Breast epithelium (tissue), 4 donors: ENCODE measurements at regions not wholly inside any gene's neighbourhood (a gene's known extent, or its start where the extent isn't known, plus 50 kb on each side); places are given as distances from the start of the nearest gene placed in this dataset.

Experiments used
- DNase-seq, 2 donors: peaks; one replicate each; pipeline ENCODE4 v3.0.0-alpha.2; 2019; ENCODE audit warnings: low spot score in 2 of 2
- H3K27ac ChIP-seq, 2 donors: fragments of 200-600 bp; sonication (generic) in 1 of 2; one replicate each; pipeline ENCODE4 v1.5.1; 2016 to 2019; ENCODE audit warnings: mild to moderate bottlenecking in 1 of 2
- H3K27me3 ChIP-seq, 2 donors: fragments of 200-600 bp; sonication (generic) in 1 of 2; one replicate each; pipeline versions ENCODE4 v1.5.1 to v1.6.0; 2017 to 2019; ENCODE audit warnings: control low read depth in 1 of 2, mild to moderate bottlenecking in 1 of 2
- H3K36me3 ChIP-seq: fragments of 200-600 bp; one replicate; pipeline ENCODE4 v1.5.1; 2019
- H3K4me1 ChIP-seq, 2 donors: fragments of 200-600 bp; sonication (generic); one replicate each; pipeline ENCODE4 v1.5.1; 2016 to 2019; ENCODE audit warnings: control low read depth in 1 of 2
- H3K4me3 ChIP-seq, 3 donors: fragments of 200-600 bp; sonication (generic); 1 replicate in 2 of 3; 2 replicates in 1 of 3; pipeline ENCODE4 v1.5.1; 2016 to 2019; ENCODE audit warnings: mild to moderate bottlenecking in 3 of 3, moderate library complexity in 2 of 3
- H3K9me3 ChIP-seq, 2 donors: fragments of 200-600 bp; sonication (generic) in 1 of 2; one replicate each; pipeline ENCODE4 v1.5.1; 2016 to 2019; ENCODE audit warnings: control low read depth in 1 of 2
- CTCF ChIP-seq, 3 donors: fragments of 450-650 bp; IDR thresholded peaks; one replicate each; pipeline ENCODE4 v1.5.1; 2016 to 2017; ENCODE audit warnings: antibody characterized with exemption in 3 of 3, mild to moderate bottlenecking in 3 of 3, moderate library complexity in 3 of 3
- POLR2A ChIP-seq: fragments of 450-650 bp; IDR thresholded peaks from one replicate; pipeline ENCODE4 v1.6.1; 2016; ENCODE audit warnings: antibody characterized with exemption, mild to moderate bottlenecking, moderate library complexity
- POLR2AphosphoS5 ChIP-seq, 3 donors: sonication (generic); formaldehyde crosslinking; IDR thresholded peaks; one replicate each; pipeline ENCODE4 v1.6.1; 2017; ENCODE audit warnings: antibody characterized with exemption in 3 of 3
- intact Hi-C: fragments of 100-400 bp; cut with DNase I; formaldehyde crosslinking; loops from one replicate; pipeline ENCODE4 v1.15.1; 2023; ENCODE audit warnings: low total_unique reads

- no peak for DNase-seq
- no peaks in the 10 kb centered on the region for H3K36me3 ChIP-seq
- intact Hi-C loops = no loop called here
- no peaks in the 10 kb centered on the region for H3K27me3 ChIP-seq
- H3K4me1 ChIP-seq = no peaks in the 10 kb centered on the region
- TF ChIP-seq POLR2A (no peak), POLR2AphosphoS5 (IDR thresholded peaks at IDR 0.05) (no peak), CTCF (IDR thresholded peaks at IDR 0.05) (no peak)
- no peak overlapping the region for H3K4me3 ChIP-seq
- no peak overlapping the region for H3K27ac ChIP-seq
- no peaks in the 10 kb centered on the region for H3K9me3 ChIP-seq
These were observed 223.4 kb downstream of the VEGFC start for GRCh38 chr4:176569301-176569700.

DNA sequence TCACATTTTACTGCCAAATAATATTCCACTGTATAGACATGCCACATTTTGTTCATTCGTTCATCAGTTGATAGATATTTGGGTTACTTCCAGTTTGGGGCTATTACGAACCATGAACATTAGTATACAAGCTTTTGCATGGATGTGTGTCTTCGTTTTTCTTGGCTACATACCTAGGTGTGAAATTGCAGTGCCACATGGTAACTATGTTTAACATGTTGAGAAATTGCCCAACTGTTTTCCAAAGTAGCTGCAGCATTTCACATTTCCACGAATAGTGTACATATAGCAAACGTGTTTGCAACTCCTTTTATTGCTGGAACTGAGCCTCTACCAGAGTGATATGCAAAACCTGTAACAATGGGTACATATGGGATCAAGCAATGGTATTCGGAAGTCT lies 221.5 kb downstream of the VEGFC start:
- intact Hi-C loops = no loop called here
- TF ChIP-seq POLR2AphosphoS5 (IDR thresholded peaks at IDR 0.05) (no peak), POLR2A (no peak), CTCF (IDR thresholded peaks at IDR 0.05) (no peak)

DNA sequence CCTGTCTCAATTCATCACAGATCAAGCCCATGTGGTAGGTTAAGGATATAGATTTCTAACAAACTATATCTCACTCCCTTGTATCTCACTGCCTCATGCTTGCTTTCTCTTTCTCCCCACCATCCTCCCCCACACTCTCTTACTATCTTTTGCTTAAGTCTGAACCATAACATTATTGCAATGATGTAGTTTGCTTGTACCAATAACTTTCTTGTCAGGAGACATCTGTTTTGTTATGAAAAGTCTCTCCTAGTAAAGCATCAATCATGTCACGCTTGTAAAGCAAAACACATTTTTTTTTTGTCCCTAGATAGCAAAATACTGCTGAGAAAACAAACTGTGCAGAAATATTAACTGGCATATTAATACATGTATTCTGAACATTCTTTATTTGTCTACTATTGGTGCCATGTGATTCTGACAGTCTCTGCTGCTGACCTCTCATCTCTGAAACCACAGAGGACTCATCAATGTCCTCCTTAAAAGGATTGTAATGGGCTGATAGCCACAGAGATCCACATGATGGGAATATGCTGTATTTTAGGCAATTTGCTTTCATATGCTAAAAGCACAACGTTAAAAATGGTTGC lies 217.5 kb downstream of the VEGFC start:
- H3K27me3 ChIP-seq = no peaks in the 10 kb centered on the region
- H3K27ac ChIP-seq = no peak overlapping the region
- no peaks in the 10 kb centered on the region for H3K4me1 ChIP-seq
- H3K4me3 ChIP-seq = no peak overlapping the region
- TF ChIP-seq CTCF (IDR thresholded peaks at IDR 0.05) = no peak
- TF ChIP-seq POLR2A = no peak
- no peak for TF ChIP-seq POLR2AphosphoS5 (IDR thresholded peaks at IDR 0.05)
- no peaks in the 10 kb centered on the region for H3K9me3 ChIP-seq
- no peak for DNase-seq
- intact Hi-C loops = no loop called here
- H3K36me3 ChIP-seq = no peaks in the 10 kb centered on the region

More for the DNA sequence above, 221.5 kb downstream of the VEGFC start:
- H3K36me3 ChIP-seq = no peaks in the 10 kb centered on the region
- H3K27me3 ChIP-seq = no peaks in the 10 kb centered on the region
- DNase-seq = no peak
- H3K4me3 ChIP-seq = no peak overlapping the region
- no peaks in the 10 kb centered on the region for H3K9me3 ChIP-seq
- H3K27ac ChIP-seq = no peak overlapping the region
- no peaks in the 10 kb centered on the region for H3K4me1 ChIP-seq

DNA sequence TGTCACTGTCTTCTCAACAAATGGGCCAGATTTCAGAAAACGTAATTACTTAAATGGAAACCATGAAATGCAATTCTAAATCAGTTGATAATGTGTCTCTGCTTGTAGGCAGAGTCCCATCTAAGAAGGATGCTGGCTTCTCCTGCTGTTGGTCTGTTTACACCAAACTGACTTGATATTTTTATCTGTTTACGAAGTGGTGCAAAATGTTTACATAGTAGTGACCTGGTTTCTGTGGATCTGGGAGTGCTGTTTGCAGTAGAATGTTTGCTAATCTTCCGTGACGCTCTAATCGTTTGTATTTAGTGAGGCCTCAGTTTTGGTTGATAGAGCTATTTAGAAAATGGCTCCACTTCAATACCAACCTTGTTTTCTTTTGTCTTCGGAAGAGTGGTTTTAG lies 213.5 kb downstream of the VEGFC start:
- H3K4me3 ChIP-seq = no peak overlapping the region
- no peak overlapping the region for H3K27ac ChIP-seq
- H3K36me3 ChIP-seq = no peaks in the 10 kb centered on the region
- no peaks in the 10 kb centered on the region for H3K27me3 ChIP-seq
- TF ChIP-seq POLR2A = no peak
- no peak for TF ChIP-seq CTCF (IDR thresholded peaks at IDR 0.05)
- TF ChIP-seq POLR2AphosphoS5 (IDR thresholded peaks at IDR 0.05) = no peak
- intact Hi-C loops = no loop called here
- H3K9me3 ChIP-seq = no peaks in the 10 kb centered on the region
- H3K4me1 ChIP-seq = no peaks in the 10 kb centered on the region
- DNase-seq = no peak

- TF ChIP-seq CTCF (IDR thresholded peaks at IDR 0.05) (no peak), POLR2A (no peak), POLR2AphosphoS5 (IDR thresholded peaks at IDR 0.05) (no peak)
- H3K36me3 ChIP-seq = peaks cover 3% of the 10 kb centered on the region
- no peak overlapping the region for H3K27ac ChIP-seq
- no peaks in the 10 kb centered on the region for H3K9me3 ChIP-seq
- intact Hi-C loops = no loop called here
- no peaks in the 10 kb centered on the region for H3K27me3 ChIP-seq
- DNase-seq = no peak
- H3K4me3 ChIP-seq = no peak overlapping the region
- H3K4me1 ChIP-seq = no peaks in the 10 kb centered on the region
These were observed 209.4 kb downstream of the VEGFC start for GRCh38 chr4:176583278-176583677.
